ENCODE measurements at regions not wholly inside any gene's neighbourhood (a gene's known extent, or its start where the extent isn't known, plus 50 kb on each side); places are given as distances from the start of the nearest gene placed in this dataset.
"Not testable (repeated sequence)": the region's sequence is repeated elsewhere in the genome, so short reads cannot be mapped to it uniquely, and the experiment has no call there.

GRCh38 chr4:147250062-147250461 lies 230.8 kb upstream of the EDNRA start:
- Histone ChIP-seq H3K4me3 (no peak overlapping the region), H3K9me3 (peaks cover 0 to 3% (median 0%) of the 10 kb centered on the region in 3 donors), H3K27ac (no peak overlapping the region), H3K36me3 (no peaks in the 10 kb centered on the region), H3K4me1 (no peaks in the 10 kb centered on the region), H3K27me3 (no peaks in the 10 kb centered on the region)
- TF ChIP-seq POLR2AphosphoS5 (IDR thresholded peaks at IDR 0.05) (no peak), CTCF (IDR thresholded peaks at IDR 0.05) (no peak), POLR2A (IDR thresholded peaks at IDR 0.05) (no peak), EP300 (IDR thresholded peaks at IDR 0.05) (no peak)
- ATAC-seq: no peak

- 100% methylated on average over 1 of the region's 11 CpGs for WGBS, 2 donors (ENCODE audit: low coverage in 1 of 2)
- H3K4me3 ChIP-seq, H3K27me3 ChIP-seq, H3K9me3 ChIP-seq, ATAC-seq, H3K36me3 ChIP-seq, H3K4me1 ChIP-seq, H3K27ac ChIP-seq: not testable (repeated sequence)
Measured at GRCh38 chr4:147255268-147255667, 225.6 kb upstream of the EDNRA start.

GRCh38 chr4:147259271-147259670 lies 221.6 kb upstream of the EDNRA start:
- 67 to 100% methylated on average over 1 of the region's 1 CpG for WGBS, 2 donors (ENCODE audit: low coverage in 1 of 2)
- not testable (repeated sequence) for H3K4me1 ChIP-seq, H3K27ac ChIP-seq, H3K9me3 ChIP-seq, H3K27me3 ChIP-seq, H3K36me3 ChIP-seq, H3K4me3 ChIP-seq, ATAC-seq

- H3K27ac ChIP-seq: no peak overlapping the region
- H3K27me3 ChIP-seq: no peaks in the 10 kb centered on the region
- ATAC-seq: no peak
- H3K36me3 ChIP-seq: no peaks in the 10 kb centered on the region
- peaks cover 0 to 5% (median 0%) of the 10 kb centered on the region in 3 donors for H3K9me3 ChIP-seq
- no peak overlapping the region for H3K4me3 ChIP-seq
- TF ChIP-seq POLR2AphosphoS5 (IDR thresholded peaks at IDR 0.05) (no peak), POLR2A (IDR thresholded peaks at IDR 0.05) (no peak), EP300 (IDR thresholded peaks at IDR 0.05) (no peak), CTCF (IDR thresholded peaks at IDR 0.05) (no peak)
- WGBS, 2 donors (ENCODE audit: low coverage in 1 of 2): 29 to 37% methylated on average over 3 of the region's 3 CpGs
- H3K4me1 ChIP-seq: no peaks in the 10 kb centered on the region
Measured at GRCh38 chr4:147284256-147284835, 196.6 kb upstream of the EDNRA start.

GRCh38 chr4:147284935-147285334 lies 196.0 kb upstream of the EDNRA start:
- H3K27ac ChIP-seq: no peak overlapping the region
- 82 to 100% methylated on average over 1 of the region's 1 CpG for WGBS, 2 donors (ENCODE audit: low coverage in 1 of 2)
- no peaks in the 10 kb centered on the region for H3K27me3 ChIP-seq
- no peaks in the 10 kb centered on the region for H3K36me3 ChIP-seq
- TF ChIP-seq EP300 (IDR thresholded peaks at IDR 0.05) (no peak), CTCF (IDR thresholded peaks at IDR 0.05) (no peak), POLR2A (IDR thresholded peaks at IDR 0.05) (no peak), POLR2AphosphoS5 (IDR thresholded peaks at IDR 0.05) (no peak)
- no peaks in the 10 kb centered on the region for H3K4me1 ChIP-seq
- no peak overlapping the region for H3K4me3 ChIP-seq
- ATAC-seq: no peak
- H3K9me3 ChIP-seq: peaks cover 0 to 5% (median 0%) of the 10 kb centered on the region in 3 donors

GRCh38 chr4:147285751-147286150 lies 195.1 kb upstream of the EDNRA start:
- Histone ChIP-seq H3K4me3 (no peak overlapping the region), H3K27me3 (no peaks in the 10 kb centered on the region), H3K27ac (no peak overlapping the region), H3K36me3 (no peaks in the 10 kb centered on the region), H3K9me3 (peaks cover 0 to 5% (median 0%) of the 10 kb centered on the region in 3 donors), H3K4me1 (no peaks in the 10 kb centered on the region)
- TF ChIP-seq CTCF (IDR thresholded peaks at IDR 0.05): no peak
- TF ChIP-seq POLR2A (IDR thresholded peaks at IDR 0.05): no peak
- TF ChIP-seq POLR2AphosphoS5 (IDR thresholded peaks at IDR 0.05): no peak
- TF ChIP-seq EP300 (IDR thresholded peaks at IDR 0.05): no peak
- no peak for ATAC-seq
- 60 to 69% methylated on average over 4 of the region's 4 CpGs for WGBS, 2 donors (ENCODE audit: low coverage in 1 of 2)
